Panc1 (cell line): ENCODE measurements at regions not wholly inside any gene's neighbourhood (a gene's known extent, or its start where the extent isn't known, plus 50 kb on each side); places are given as distances from the start of the nearest gene placed in this dataset.

Experiments
- ATAC-seq: fragments of 200-7000 bp; cut with Tn5 transposase; 2 replicates; pipeline ENCODE4 v1.9.1; 2020; ENCODE audit warnings: mild to moderate bottlenecking, moderate library complexity
- BruUV-seq: library from RNA; stranded (reverse); fragments of 400-500 nt; replicated peaks from 2 replicates; lab custom pipeline; 2021; lab: Mats Ljungman, UMichigan
- CTCF ChIA-PET: fragments of 300-600 bp; sonication (Branson Sonifier 250); formaldehyde crosslinking; loops from one replicate; lab custom pipeline; 2022; ENCODE audit warnings: antibody characterized with exemption; lab: Charles Lee
- POLR2A ChIA-PET: fragments of 300-600 bp; sonication (Branson Sonifier 250); formaldehyde crosslinking; loops from one replicate; lab custom pipeline; 2022; ENCODE audit warnings: antibody characterized with exemption; lab: Charles Lee
- DNase-seq: peaks from one replicate; pipeline ENCODE4 v3.0.0-alpha.2; 2010; ENCODE audit warnings: low read depth, low spot score
- H3K27ac ChIP-seq: 2 replicates; pipeline ENCODE4 v1.5.1; 2011; ENCODE audit warnings: mild to moderate bottlenecking, low read length, inconsistent platforms
- H3K27me3 ChIP-seq: fragments of 200-500 bp; sonication (Bioruptor generic); 2 replicates; pipeline ENCODE4 v1.6.0; 2014; ENCODE audit warnings: low read length, inconsistent platforms; ENCODE audit not compliant: control insufficient read depth, insufficient read depth
- H3K36me3 ChIP-seq: fragments of 200-500 bp; sonication (Bioruptor generic); 2 replicates; pipeline ENCODE4 v1.5.1; 2014; ENCODE audit warnings: inconsistent platforms, mild to moderate bottlenecking, low read length, moderate library complexity; ENCODE audit not compliant: control insufficient read depth, insufficient read depth
- H3K4me1 ChIP-seq: 2 replicates; pipeline ENCODE4 v1.5.1; 2011; ENCODE audit warnings: inconsistent platforms, mild to moderate bottlenecking, low read length, moderate library complexity; ENCODE audit not compliant: control insufficient read depth, insufficient read depth
- H3K4me3 ChIP-seq, 2 experiments: 2 replicates each; pipeline ENCODE4 v1.5.1; 2011 to 2012; ENCODE audit warnings: low read depth in 2 of 2, low read length in 2 of 2, mild to moderate bottlenecking in 2 of 2, inconsistent platforms in 1 of 2, moderate library complexity in 1 of 2
- H3K9me3 ChIP-seq: fragments of 200-500 bp; sonication (Bioruptor generic); 2 replicates; pipeline ENCODE4 v1.5.1; 2014; ENCODE audit warnings: low read depth, mild to moderate bottlenecking, inconsistent platforms, low read length, moderate library complexity; ENCODE audit not compliant: control insufficient read depth, insufficient read depth
- POLR2AphosphoS5 ChIP-seq: IDR thresholded peaks from 2 replicates; pipeline ENCODE4 v1.6.1; 2012; ENCODE audit warnings: mild to moderate bottlenecking, low read depth, low read length, moderate library complexity
- REST ChIP-seq, 2 experiments: IDR thresholded peaks; 2 replicates each; pipeline ENCODE4 v1.6.1; 2011 to 2012; ENCODE audit warnings: low read depth in 2 of 2, control low read depth in 1 of 2, low read length in 1 of 2, mild to moderate bottlenecking in 1 of 2, moderate library complexity in 1 of 2; ENCODE audit not compliant: insufficient read depth in 1 of 2
- SIN3A ChIP-seq: IDR thresholded peaks from 2 replicates; pipeline ENCODE4 v1.6.1; 2012; ENCODE audit warnings: low read depth, mild to moderate bottlenecking, low read length, moderate library complexity, borderline replicate concordance; ENCODE audit not compliant: insufficient read depth
- TCF7L2 ChIP-seq: IDR thresholded peaks from 2 replicates; pipeline ENCODE4 v1.6.1; 2011; ENCODE audit warnings: mild to moderate bottlenecking, low read depth, low read length, inconsistent platforms
- in situ Hi-C: cut with HindIII; loops from 2 replicates; pipeline ENCODE4 v1.10.0; 2016; ENCODE audit warnings: low sequenced_read_pairs, low pct_unique_long_range_greater_than_20kb
- intact Hi-C: fragments of 100-400 bp; cut with micrococcal nuclease; formaldehyde crosslinking; loops from one replicate; pipeline ENCODE4 v1.10.0; 2022; ENCODE audit not compliant: unreplicated experiment
- TF ChIP-seq, protein P1 (sequence below): fragments of 450-650 bp; IDR thresholded peaks from 2 replicates; pipeline ENCODE4 v1.5.1; 2017; ENCODE audit warnings: mild to moderate bottlenecking

DNA sequence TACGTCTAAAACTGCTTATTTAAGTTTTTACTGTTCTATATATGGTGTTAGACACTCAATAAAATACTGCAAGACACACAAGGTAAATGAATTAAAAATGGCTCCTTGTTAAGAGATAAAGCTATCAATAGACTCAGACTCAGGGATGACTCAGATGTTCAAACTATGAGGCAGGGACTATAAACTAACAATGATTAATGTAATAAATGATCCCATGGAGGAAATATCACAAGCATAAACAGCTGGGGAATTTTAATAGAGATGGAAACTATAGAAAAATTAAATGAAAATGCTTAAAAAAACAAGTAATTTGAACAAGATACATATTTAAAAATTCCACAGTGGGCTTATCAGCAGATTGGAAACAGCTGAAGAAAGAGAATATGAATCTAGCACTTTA is 650.8 kb downstream of the DCDC2C start:
- intact Hi-C loops, result no loop called here
- BruUV-seq, result no TSS peak
- Histone ChIP-seq H3K27ac (no peak overlapping the region), H3K4me3 (no peak overlapping the region), H3K9me3 (no peaks in the 10 kb centered on the region), H3K4me1 (no peaks in the 10 kb centered on the region), H3K27me3 (no peaks in the 10 kb centered on the region), H3K36me3 (no peaks in the 10 kb centered on the region)
- ChIA-PET CTCF (interaction anchor here (0.6 kb wide), 1 partner anchor 19 kb away, joined by 3 read pairs; no protein-coding TSS in a partner anchor), POLR2A (no interaction called here)
- in situ Hi-C loops, result no loop called here
- TF ChIP-seq REST (IDR thresholded peaks at IDR 0.05; ENCODE audit: insufficient read depth in 1 of 2, low read depth in 2 of 2, low read length in 1 of 2) (no peak), POLR2AphosphoS5 (no peak), SIN3A (no peak), TCF7L2 (no peak)
- TF ChIP-seq, protein P1, sequence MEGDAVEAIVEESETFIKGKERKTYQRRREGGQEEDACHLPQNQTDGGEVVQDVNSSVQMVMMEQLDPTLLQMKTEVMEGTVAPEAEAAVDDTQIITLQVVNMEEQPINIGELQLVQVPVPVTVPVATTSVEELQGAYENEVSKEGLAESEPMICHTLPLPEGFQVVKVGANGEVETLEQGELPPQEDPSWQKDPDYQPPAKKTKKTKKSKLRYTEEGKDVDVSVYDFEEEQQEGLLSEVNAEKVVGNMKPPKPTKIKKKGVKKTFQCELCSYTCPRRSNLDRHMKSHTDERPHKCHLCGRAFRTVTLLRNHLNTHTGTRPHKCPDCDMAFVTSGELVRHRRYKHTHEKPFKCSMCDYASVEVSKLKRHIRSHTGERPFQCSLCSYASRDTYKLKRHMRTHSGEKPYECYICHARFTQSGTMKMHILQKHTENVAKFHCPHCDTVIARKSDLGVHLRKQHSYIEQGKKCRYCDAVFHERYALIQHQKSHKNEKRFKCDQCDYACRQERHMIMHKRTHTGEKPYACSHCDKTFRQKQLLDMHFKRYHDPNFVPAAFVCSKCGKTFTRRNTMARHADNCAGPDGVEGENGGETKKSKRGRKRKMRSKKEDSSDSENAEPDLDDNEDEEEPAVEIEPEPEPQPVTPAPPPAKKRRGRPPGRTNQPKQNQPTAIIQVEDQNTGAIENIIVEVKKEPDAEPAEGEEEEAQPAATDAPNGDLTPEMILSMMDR, result no peak
- DNase-seq (no peak), ATAC-seq (no peak)

GRCh38 chr2:4354678-4355077 is 651.3 kb downstream of the DCDC2C start:
- ATAC-seq (no peak), DNase-seq (no peak)
- ChIA-PET POLR2A (no interaction called here), CTCF (no interaction called here)
- Histone ChIP-seq H3K27ac (no peak overlapping the region), H3K4me1 (no peaks in the 10 kb centered on the region), H3K4me3 (no peak overlapping the region), H3K27me3 (no peaks in the 10 kb centered on the region), H3K36me3 (no peaks in the 10 kb centered on the region), H3K9me3 (no peaks in the 10 kb centered on the region)
- TF ChIP-seq, protein P1, result peak; percentile 39
- TF ChIP-seq TCF7L2, result no peak
- BruUV-seq, result no TSS peak
- in situ Hi-C loops, result no loop called here
- intact Hi-C loops, result no loop called here

- no TSS peak for BruUV-seq
- in situ Hi-C loops (no loop called here), intact Hi-C loops (no loop called here)
- CTCF ChIA-PET, result no interaction called here
- ATAC-seq (no peak), DNase-seq (no peak)
- Histone ChIP-seq H3K9me3 (no peaks in the 10 kb centered on the region), H3K27ac (no peak overlapping the region), H3K4me3 (no peak overlapping the region), H3K27me3 (no peaks in the 10 kb centered on the region), H3K4me1 (no peaks in the 10 kb centered on the region), H3K36me3 (no peaks in the 10 kb centered on the region)
- TF ChIP-seq TCF7L2, result no peak
- TF ChIP-seq REST (IDR thresholded peaks at IDR 0.05; ENCODE audit: insufficient read depth in 1 of 2, low read depth in 2 of 2, low read length in 1 of 2), result no peak
- TF ChIP-seq, protein P1, result no peak
- no peak for TF ChIP-seq POLR2AphosphoS5
- no peak for TF ChIP-seq SIN3A
- POLR2A ChIA-PET, result no interaction called here
Measured at GRCh38 chr2:4356109-4356508, 652.7 kb downstream of the DCDC2C start.
